GM12878 (cell line): ENCODE measurements at regions not wholly inside any gene's neighbourhood (a gene's known extent, or its start where the extent isn't known, plus 50 kb on each side); places are given as distances from the start of the nearest gene placed in this dataset.

Experiments
- ATAC-seq: fragments of 200-7000 bp; cut with Tn5 transposase; 3 replicates; pipeline ENCODE4 v1.9.1; 2020; ENCODE audit warnings: mild to moderate bottlenecking, moderate library complexity
- BruUV-seq: library from RNA; stranded (reverse); fragments of 400-500 nt; replicated peaks from 2 replicates; lab custom pipeline; 2021; lab: Mats Ljungman, UMichigan
- CTCF ChIA-PET: fragments of 300-600 bp; sonication (Branson Sonifier 250); formaldehyde crosslinking; extraction: SDS; loops from one replicate; lab custom pipeline; 2021; ENCODE audit warnings: inconsistent platforms; lab: Yijun Ruan, JAX
- POLR2A ChIA-PET: fragments of 350-600 bp; formaldehyde crosslinking; extraction: SDS; loops from one replicate; lab custom pipeline; 2021; ENCODE audit warnings: inconsistent platforms; lab: Charles Lee
- RAD21 ChIA-PET: fragments of 300-600 bp; sonication (Branson Sonifier 250); formaldehyde crosslinking; loops from one replicate; lab custom pipeline; 2023; ENCODE audit warnings: antibody characterized with exemption; ENCODE audit not compliant: unreplicated experiment; lab: Charles Lee
- SMC1A ChIA-PET: fragments of 300-600 bp; sonication (Branson Sonifier 250); formaldehyde crosslinking; loops from one replicate; lab custom pipeline; 2023; ENCODE audit not compliant: unreplicated experiment, uncharacterized antibody; lab: Charles Lee
- DNase-seq: peaks from one replicate; pipeline ENCODE4 v3.0.0-alpha.2; 2011; ENCODE audit warnings: low read depth, low spot score
- FAIRE-seq: peaks from 3 replicates; lab custom pipeline; 2011; peaks lifted over from hg19 to GRCh38; lab: Jason Lieb, UNC
- H2AFZ ChIP-seq: 2 replicates; pipeline ENCODE4 v1.6.0; 2011; ENCODE audit warnings: low read depth, low read length, control low read depth; ENCODE audit not compliant: control insufficient read depth
- H3K27ac ChIP-seq: 2 replicates; pipeline ENCODE4 v1.5.1; 2011; ENCODE audit warnings: control low read depth; ENCODE audit not compliant: control insufficient read depth, insufficient read depth
- H3K27me3 ChIP-seq, 2 experiments: replicated peaks in 1 of 2; 2 replicates each; pipeline versions ENCODE4 v1.6.0 to v1.6.1; 2011; ENCODE audit warnings: low read length in 1 of 2; ENCODE audit not compliant: control insufficient read depth in 2 of 2, insufficient read depth in 2 of 2
- H3K36me3 ChIP-seq, 2 experiments: 2 replicates each; pipeline ENCODE4 v1.5.1; 2011; ENCODE audit warnings: low read length in 1 of 2; ENCODE audit not compliant: control insufficient read depth in 2 of 2, insufficient read depth in 2 of 2
- H3K4me1 ChIP-seq: 2 replicates; pipeline ENCODE4 v1.6.1; 2011; ENCODE audit warnings: mild to moderate bottlenecking, low read length, moderate library complexity, mixed read lengths; ENCODE audit not compliant: control insufficient read depth, insufficient read depth
- H3K4me2 ChIP-seq: 2 replicates; pipeline ENCODE4 v1.6.0; 2011; ENCODE audit warnings: control low read depth; ENCODE audit not compliant: control insufficient read depth, insufficient read depth
- H3K4me3 ChIP-seq: fragments of 200-600 bp; sonication (generic); 2 replicates; pipeline ENCODE4 v1.5.1; 2016
- H3K79me2 ChIP-seq: 2 replicates; pipeline ENCODE4 v1.6.0; 2011; ENCODE audit warnings: low read length; ENCODE audit not compliant: control insufficient read depth, insufficient read depth
- H3K9ac ChIP-seq: 2 replicates; pipeline ENCODE4 v1.8.0; 2011; ENCODE audit warnings: low read length, control low read depth, mixed read lengths; ENCODE audit not compliant: control insufficient read depth, insufficient read depth
- H3K9me3 ChIP-seq: replicated peaks from 3 replicates; pipeline ENCODE4 v1.5.1; 2011; ENCODE audit warnings: mild to moderate bottlenecking, low read length; ENCODE audit not compliant: control insufficient read depth, insufficient read depth
- H4K20me1 ChIP-seq: 2 replicates; pipeline ENCODE4 v1.6.0; 2011; ENCODE audit not compliant: control insufficient read depth, insufficient read depth
- ASH2L ChIP-seq: fragments of 300-600, 200-600 bp; sonication (generic); IDR thresholded peaks from 2 replicates; pipeline ENCODE4 v1.6.1; 2017; ENCODE audit warnings: low read depth, mild to moderate bottlenecking, borderline replicate concordance
- CBX3 ChIP-seq: fragments of 200-600 bp; sonication (generic); IDR thresholded peaks from 2 replicates; pipeline ENCODE4 v1.6.1; 2016; ENCODE audit warnings: low read depth, borderline replicate concordance
- MYB ChIP-seq: fragments of 150-350 bp; IDR thresholded peaks from 2 replicates; pipeline ENCODE4 v1.6.1; 2014; ENCODE audit warnings: mild to moderate bottlenecking, low read depth, low read length, borderline replicate concordance
- ZNF24 ChIP-seq: fragments of 450-650 bp; IDR thresholded peaks from 2 replicates; pipeline ENCODE4 v1.6.1; 2017; ENCODE audit warnings: antibody characterized with exemption, mild to moderate bottlenecking
- WGBS: methylation state at CpG from one replicate; pipeline ENCODE4 v1.1.6; 2016; ENCODE audit warnings: low lambda C conversion rate; ENCODE audit not compliant: insufficient replicate concordance, insufficient coverage; ENCODE audit errors: missing lambda C conversion rate; 5-methylcytosine and 5-hydroxymethylcytosine counted together
- in situ Hi-C: fragments of 300-500 bp; cut with MboI; formaldehyde crosslinking; loops from 9 replicates; pipeline ENCODE4 v1.14.3; 2018; ENCODE audit warnings: mixed read lengths
- intact Hi-C: fragments of 100-400 bp; cut with micrococcal nuclease; formaldehyde crosslinking; loops from one replicate; pipeline ENCODE4 v1.14.2; 2022; ENCODE audit not compliant: unreplicated experiment
- TF ChIP-seq, protein P1 (sequence below): IDR thresholded peaks from 2 replicates; pipeline ENCODE4 v1.6.1; 2012; ENCODE audit warnings: low read length, inconsistent platforms
- TF ChIP-seq, protein P2 (sequence below): IDR thresholded peaks from 2 replicates; pipeline ENCODE4 v1.6.1; 2011; ENCODE audit warnings: borderline replicate concordance, low read depth, mild to moderate bottlenecking, moderate library complexity, low read length; ENCODE audit not compliant: insufficient read depth, poor library complexity, severe bottlenecking

DNA sequence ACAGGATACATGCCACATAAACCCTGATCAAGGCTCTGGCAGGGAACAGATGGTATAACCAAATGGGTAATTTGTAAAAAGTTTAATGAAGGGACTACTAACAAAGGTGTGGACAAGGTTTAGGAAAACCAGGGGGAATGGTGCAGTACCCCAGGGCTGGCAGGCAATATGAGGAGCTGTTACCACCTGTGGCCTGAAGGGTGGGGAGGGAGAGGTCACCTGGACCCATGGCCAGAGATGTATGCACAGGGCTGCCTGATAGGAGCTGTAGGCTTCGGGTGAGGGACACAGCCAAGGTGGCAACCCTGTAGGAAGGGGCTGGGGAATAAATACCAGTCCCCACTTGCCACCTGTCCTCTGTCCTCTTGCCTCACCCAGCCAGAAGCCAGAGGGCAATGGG is 51.4 kb upstream of the ID3 start:
- TF ChIP-seq ZNF24: no peak
- TF ChIP-seq CBX3: no peak
- TF ChIP-seq, protein P1, sequence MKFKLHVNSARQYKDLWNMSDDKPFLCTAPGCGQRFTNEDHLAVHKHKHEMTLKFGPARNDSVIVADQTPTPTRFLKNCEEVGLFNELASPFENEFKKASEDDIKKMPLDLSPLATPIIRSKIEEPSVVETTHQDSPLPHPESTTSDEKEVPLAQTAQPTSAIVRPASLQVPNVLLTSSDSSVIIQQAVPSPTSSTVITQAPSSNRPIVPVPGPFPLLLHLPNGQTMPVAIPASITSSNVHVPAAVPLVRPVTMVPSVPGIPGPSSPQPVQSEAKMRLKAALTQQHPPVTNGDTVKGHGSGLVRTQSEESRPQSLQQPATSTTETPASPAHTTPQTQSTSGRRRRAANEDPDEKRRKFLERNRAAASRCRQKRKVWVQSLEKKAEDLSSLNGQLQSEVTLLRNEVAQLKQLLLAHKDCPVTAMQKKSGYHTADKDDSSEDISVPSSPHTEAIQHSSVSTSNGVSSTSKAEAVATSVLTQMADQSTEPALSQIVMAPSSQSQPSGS: no peak
- TF ChIP-seq, protein P2, sequence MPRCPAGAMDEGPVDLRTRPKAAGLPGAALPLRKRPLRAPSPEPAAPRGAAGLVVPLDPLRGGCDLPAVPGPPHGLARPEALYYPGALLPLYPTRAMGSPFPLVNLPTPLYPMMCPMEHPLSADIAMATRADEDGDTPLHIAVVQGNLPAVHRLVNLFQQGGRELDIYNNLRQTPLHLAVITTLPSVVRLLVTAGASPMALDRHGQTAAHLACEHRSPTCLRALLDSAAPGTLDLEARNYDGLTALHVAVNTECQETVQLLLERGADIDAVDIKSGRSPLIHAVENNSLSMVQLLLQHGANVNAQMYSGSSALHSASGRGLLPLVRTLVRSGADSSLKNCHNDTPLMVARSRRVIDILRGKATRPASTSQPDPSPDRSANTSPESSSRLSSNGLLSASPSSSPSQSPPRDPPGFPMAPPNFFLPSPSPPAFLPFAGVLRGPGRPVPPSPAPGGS: no peak
- no peak for TF ChIP-seq ASH2L
- TF ChIP-seq MYB: no peak
- no peak overlapping the region for H3K27ac ChIP-seq
- H3K9me3 ChIP-seq: no peaks in the 10 kb centered on the region
- H3K36me3 ChIP-seq: no peaks in the 10 kb centered on the region
- FAIRE-seq (no peak), DNase-seq (no peak), ATAC-seq (no peak)
- H3K4me2 ChIP-seq: no peak overlapping the region
- in situ Hi-C loops (no loop called here), intact Hi-C loops (no loop called here)
- H3K4me1 ChIP-seq: peaks cover 48% of the 10 kb centered on the region
- no peaks in the 10 kb centered on the region for H3K27me3 ChIP-seq
- H3K79me2 ChIP-seq: no peaks in the 10 kb centered on the region
- no peak overlapping the region for H3K4me3 ChIP-seq
- ChIA-PET POLR2A (interaction anchor here (1.7 to 5.0 kb wide), 2 partner anchors 9 to 52 kb away, joined by 4 to 45 read pairs; partner anchors contain the start of gene ID3), SMC1A (interaction anchor here (0.9 to 3.7 kb wide), 2 partner anchors 9 to 35 kb away, joined by 3 to 20 read pairs; no protein-coding TSS in a partner anchor), CTCF (interaction anchor here (1.4 to 3.4 kb wide), 3 partner anchors 9 to 24 kb away, joined by 5 to 8 read pairs (median 5); no protein-coding TSS in a partner anchor), RAD21 (interaction anchor here (0.5 to 3.8 kb wide), 7 partner anchors 11 to 37 kb away, joined by 3 to 16 read pairs (median 4); no protein-coding TSS in a partner anchor)
- no peaks in the 10 kb centered on the region for H4K20me1 ChIP-seq
- no peak overlapping the region for H3K9ac ChIP-seq
- no peak overlapping the region for H2AFZ ChIP-seq
- BruUV-seq: no TSS peak
- 64% methylated on average over 1 of the region's 1 CpG for WGBS
